ENCODE measurements at regions not wholly inside any gene's neighbourhood (a gene's known extent, or its start where the extent isn't known, plus 50 kb on each side); places are given as distances from the start of the nearest gene placed in this dataset.

DNA sequence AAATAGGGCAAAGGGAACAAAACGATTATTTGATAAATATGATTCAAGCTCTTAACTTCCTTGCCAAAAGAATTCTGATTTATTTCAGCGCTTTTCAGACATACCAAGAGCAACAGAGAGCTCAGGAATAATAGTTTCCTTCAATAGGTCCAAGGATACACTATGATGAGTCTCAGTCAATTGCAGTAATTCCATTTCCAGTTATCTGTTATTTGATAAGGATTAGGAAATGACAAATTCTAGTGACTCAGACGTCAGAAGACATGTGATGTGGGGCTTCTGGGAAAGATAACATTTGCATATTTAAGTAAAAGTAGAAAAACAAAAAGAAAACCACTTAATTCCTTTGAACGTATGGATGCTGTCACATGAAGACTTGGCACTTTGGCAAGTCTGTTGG lies 1250.8 kb upstream of the CDH18 start:
- Histone ChIP-seq H3K27ac (no peak overlapping the region), H3K4me3 (no peak overlapping the region), H3K36me3 (no peaks in the 10 kb centered on the region), H3K9me3 (no peaks in the 10 kb centered on the region), H3K4me1 (peaks cover 0 to 7% (median 3%) of the 10 kb centered on the region in 4 donors), H3K27me3 (no peaks in the 10 kb centered on the region)
- no peak for DNase-seq
- 65 to 78% methylated on average over 4 of the region's 4 CpGs for WGBS, 2 donors
- TF ChIP-seq POLR2A (IDR thresholded peaks at IDR 0.05), result no peak
- TF ChIP-seq EP300 (IDR thresholded peaks at IDR 0.05), result no peak
- no peak for TF ChIP-seq POLR2AphosphoS5 (IDR thresholded peaks at IDR 0.05)
- TF ChIP-seq, protein P1, sequence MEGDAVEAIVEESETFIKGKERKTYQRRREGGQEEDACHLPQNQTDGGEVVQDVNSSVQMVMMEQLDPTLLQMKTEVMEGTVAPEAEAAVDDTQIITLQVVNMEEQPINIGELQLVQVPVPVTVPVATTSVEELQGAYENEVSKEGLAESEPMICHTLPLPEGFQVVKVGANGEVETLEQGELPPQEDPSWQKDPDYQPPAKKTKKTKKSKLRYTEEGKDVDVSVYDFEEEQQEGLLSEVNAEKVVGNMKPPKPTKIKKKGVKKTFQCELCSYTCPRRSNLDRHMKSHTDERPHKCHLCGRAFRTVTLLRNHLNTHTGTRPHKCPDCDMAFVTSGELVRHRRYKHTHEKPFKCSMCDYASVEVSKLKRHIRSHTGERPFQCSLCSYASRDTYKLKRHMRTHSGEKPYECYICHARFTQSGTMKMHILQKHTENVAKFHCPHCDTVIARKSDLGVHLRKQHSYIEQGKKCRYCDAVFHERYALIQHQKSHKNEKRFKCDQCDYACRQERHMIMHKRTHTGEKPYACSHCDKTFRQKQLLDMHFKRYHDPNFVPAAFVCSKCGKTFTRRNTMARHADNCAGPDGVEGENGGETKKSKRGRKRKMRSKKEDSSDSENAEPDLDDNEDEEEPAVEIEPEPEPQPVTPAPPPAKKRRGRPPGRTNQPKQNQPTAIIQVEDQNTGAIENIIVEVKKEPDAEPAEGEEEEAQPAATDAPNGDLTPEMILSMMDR (IDR thresholded peaks at IDR 0.05), result no peak
- intact Hi-C loops (cut with DNase I), result no loop called here

DNA sequence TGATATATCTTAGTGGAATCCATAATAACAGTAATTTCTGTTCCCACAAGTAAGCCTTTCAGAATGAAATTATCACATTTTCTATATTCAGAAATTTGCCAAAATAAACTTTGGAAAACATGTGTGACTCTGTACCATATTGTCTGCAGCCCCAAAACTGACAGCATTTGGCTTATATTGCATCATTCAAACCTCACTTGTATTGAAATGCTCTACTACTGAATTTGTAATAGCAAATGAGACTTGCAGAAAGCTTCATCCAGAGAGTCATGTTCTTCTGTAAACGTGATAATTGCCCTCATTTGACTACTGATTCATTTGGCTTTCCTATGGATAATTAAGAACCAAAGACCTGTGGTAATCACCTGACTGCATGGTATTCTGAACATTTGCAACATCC lies 1249.5 kb upstream of the CDH18 start:
- Histone ChIP-seq H3K27me3 (no peaks in the 10 kb centered on the region), H3K9me3 (no peaks in the 10 kb centered on the region), H3K4me1 (peaks cover 0 to 7% (median 3%) of the 10 kb centered on the region in 4 donors), H3K4me3 (no peak overlapping the region), H3K36me3 (no peaks in the 10 kb centered on the region), H3K27ac (no peak overlapping the region)
- DNase-seq, result no peak
- TF ChIP-seq EP300 (IDR thresholded peaks at IDR 0.05), result no peak
- TF ChIP-seq, protein P1 (IDR thresholded peaks at IDR 0.05), result no peak
- no peak for TF ChIP-seq POLR2AphosphoS5 (IDR thresholded peaks at IDR 0.05)
- TF ChIP-seq POLR2A (IDR thresholded peaks at IDR 0.05), result no peak
- intact Hi-C loops (cut with DNase I), result no loop called here
- WGBS, 2 donors, result 21 to 41% methylated on average over 1 of the region's 1 CpG

DNA sequence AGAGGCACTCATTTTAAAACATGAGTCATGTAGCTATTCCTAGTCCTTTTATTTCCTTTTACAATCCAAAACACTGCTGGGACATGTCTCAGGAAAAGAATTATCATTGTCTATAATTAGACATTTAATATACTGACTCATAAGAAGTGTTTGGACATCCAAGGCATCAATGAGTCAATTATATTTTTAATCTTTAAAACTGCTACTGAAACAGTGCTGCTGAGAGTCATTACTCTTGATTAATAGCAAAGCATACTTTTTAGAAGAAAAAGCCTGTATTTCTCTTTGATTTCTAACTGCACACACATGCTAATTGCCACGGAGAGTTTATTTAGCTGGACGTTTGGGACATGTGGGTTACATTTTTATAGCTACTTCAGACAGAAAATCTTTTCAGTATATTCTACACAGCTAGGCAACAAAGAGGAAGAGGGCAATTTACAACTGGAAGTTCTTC lies 1249.0 kb upstream of the CDH18 start:
- peaks cover 0 to 7% (median 3%) of the 10 kb centered on the region in 4 donors for H3K4me1 ChIP-seq
- DNase-seq, result no peak
- TF ChIP-seq POLR2A (IDR thresholded peaks at IDR 0.05) (no peak), EP300 (IDR thresholded peaks at IDR 0.05) (no peak), POLR2AphosphoS5 (IDR thresholded peaks at IDR 0.05) (no peak)
- TF ChIP-seq, protein P1 (IDR thresholded peaks at IDR 0.05), result no peak
- no peaks in the 10 kb centered on the region for H3K36me3 ChIP-seq
- no peak overlapping the region for H3K27ac ChIP-seq
- no peaks in the 10 kb centered on the region for H3K9me3 ChIP-seq
- no peaks in the 10 kb centered on the region for H3K27me3 ChIP-seq
- H3K4me3 ChIP-seq, result no peak overlapping the region
- intact Hi-C loops (cut with DNase I), result no loop called here
- WGBS, 2 donors, result 43 to 56% methylated on average over 2 of the region's 2 CpGs

DNA sequence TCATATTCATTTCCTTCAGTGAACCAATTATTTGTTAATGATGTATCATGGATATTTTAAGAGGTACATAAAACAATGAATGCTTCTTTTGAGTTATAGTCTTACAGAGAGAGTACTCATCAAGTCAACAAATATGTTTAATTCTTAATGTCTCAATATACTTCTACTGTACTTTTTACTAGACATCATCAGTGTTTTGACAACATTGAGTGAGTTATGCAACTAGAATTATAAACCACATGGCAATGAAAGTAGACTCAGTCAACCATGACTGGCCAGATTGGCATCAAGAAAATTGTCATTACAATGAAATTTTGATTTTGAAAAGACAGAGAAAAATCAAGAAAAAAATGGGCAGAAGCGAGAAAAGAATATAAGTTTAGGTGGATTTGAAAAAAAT lies 1248.1 kb upstream of the CDH18 start:
- Histone ChIP-seq H3K4me1 (peaks cover 0 to 7% (median 3%) of the 10 kb centered on the region in 4 donors), H3K27me3 (no peaks in the 10 kb centered on the region), H3K36me3 (no peaks in the 10 kb centered on the region), H3K9me3 (no peaks in the 10 kb centered on the region), H3K27ac (no peak overlapping the region), H3K4me3 (no peak overlapping the region)
- intact Hi-C loops (cut with DNase I), result no loop called here
- WGBS, 2 donors, result 42 to 76% methylated on average over 1 of the region's 1 CpG
- no peak for TF ChIP-seq POLR2A (IDR thresholded peaks at IDR 0.05)
- no peak for TF ChIP-seq POLR2AphosphoS5 (IDR thresholded peaks at IDR 0.05)
- no peak for DNase-seq

DNA sequence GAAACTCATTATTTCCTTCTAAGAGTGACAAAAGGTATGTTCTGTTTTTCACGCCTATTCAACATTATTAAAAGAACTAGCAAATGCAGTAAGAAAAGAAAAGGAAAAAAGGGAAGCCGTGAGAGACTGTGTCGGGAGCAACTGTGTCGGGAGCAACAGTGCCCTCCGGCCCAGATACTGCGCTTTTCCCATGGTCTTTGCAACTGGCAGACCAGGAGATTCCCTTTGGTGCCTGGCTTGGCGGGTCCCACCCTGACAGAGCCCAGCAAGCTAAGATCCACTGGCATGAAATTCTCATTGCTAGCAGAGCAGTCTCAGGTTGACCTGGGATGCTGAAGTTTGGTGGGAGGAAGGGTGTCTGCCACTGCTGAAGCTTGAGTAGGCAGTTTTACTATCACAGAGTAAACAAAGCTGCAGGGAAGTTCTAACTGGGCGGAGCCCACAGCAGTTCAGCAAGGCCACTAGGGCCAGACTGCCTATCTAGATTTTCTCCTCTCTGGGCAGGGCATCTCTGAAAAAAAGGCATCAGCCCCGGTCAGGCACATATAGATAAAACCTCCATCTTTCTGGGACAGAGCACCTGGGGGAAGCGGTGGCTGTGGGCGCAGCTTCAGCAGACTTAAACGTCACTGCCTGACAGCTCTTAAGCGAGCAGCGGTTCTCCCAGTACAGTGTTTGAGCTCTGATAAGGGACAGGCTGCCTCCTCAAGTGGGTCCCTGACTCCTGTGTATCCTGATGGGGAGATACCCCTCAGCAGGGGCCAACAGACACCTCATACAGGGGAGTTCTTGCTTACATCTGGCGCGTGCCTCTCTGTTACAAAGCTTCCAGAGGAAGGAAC lies 1237.4 kb upstream of the CDH18 start:
- intact Hi-C loops (cut with DNase I), result no loop called here
- no peak for DNase-seq

More for the DNA sequence above, 1237.4 kb upstream of the CDH18 start:
- Histone ChIP-seq H3K36me3 (no peaks in the 10 kb centered on the region), H3K4me1 (no peaks in the 10 kb centered on the region), H3K27me3 (no peaks in the 10 kb centered on the region), H3K4me3 (no peak overlapping the region), H3K9me3 (no peaks in the 10 kb centered on the region), H3K27ac (no peak overlapping the region)
- WGBS, 2 donors, result 79 to 85% methylated on average over 16 of the region's 16 CpGs
- no peak for TF ChIP-seq POLR2A (IDR thresholded peaks at IDR 0.05)
- TF ChIP-seq, protein P1 (IDR thresholded peaks at IDR 0.05), result no peak
- TF ChIP-seq POLR2AphosphoS5 (IDR thresholded peaks at IDR 0.05), result no peak
- no peak for TF ChIP-seq EP300 (IDR thresholded peaks at IDR 0.05)
